Motor neuron (in vitro differentiated cells): ENCODE measurements at regions not wholly inside any gene's neighbourhood (a gene's known extent, or its start where the extent isn't known, plus 50 kb on each side); places are given as distances from the start of the nearest gene placed in this dataset.
"Not testable (repeated sequence)": the region's sequence is repeated elsewhere in the genome, so short reads cannot be mapped to it uniquely, and the experiment has no call there.

Source experiments
- ATAC-seq, 8 experiments: fragments of 200-7000 bp; cut with Tn5 transposase; replicated peaks in 6 of 8; 2 replicates each; pipeline ENCODE4 v1.8.0; 2021; ENCODE audit warnings: mild to moderate bottlenecking in 8 of 8, moderate library complexity in 8 of 8
- H3K27ac ChIP-seq, 2 donors: fragments of 250-450 bp; sonication (Bioruptor Pico); 2 replicates each; pipeline ENCODE4 v1.9.0; 2021; ENCODE audit warnings: antibody characterized with exemption in 2 of 2, mild to moderate bottlenecking in 2 of 2, moderate library complexity in 1 of 2
- H3K4me1 ChIP-seq, 2 donors: fragments of 250-450 bp; sonication (Bioruptor Pico); replicated peaks in 1 of 2; 2 replicates each; pipeline ENCODE4 v1.6.1; 2021; ENCODE audit warnings: antibody characterized with exemption in 2 of 2, mild to moderate bottlenecking in 2 of 2, moderate library complexity in 1 of 2
- H3K4me3 ChIP-seq, 5 donors: fragments of 250-450 bp; sonication (Bioruptor Pico); 2 replicates each; pipeline ENCODE4 v1.9.0; 2021; ENCODE audit warnings: antibody characterized with exemption in 5 of 5, mild to moderate bottlenecking in 5 of 5, moderate library complexity in 4 of 5
- WGBS, 10 experiments: fragments of 450-650 bp; shearing (Covaris generic); methylation state at CpG; one replicate each; pipeline ENCODE4 v1.0.0; 2022; 5-methylcytosine and 5-hydroxymethylcytosine counted together
- in situ Hi-C, 9 experiments: fragments of 400-800 bp; cut with MboI; loops; one replicate each; pipeline ENCODE4 v1.15.0; 2021; ENCODE audit warnings: low sequenced_read_pairs in 9 of 9, low pct_unique_long_range_greater_than_20kb in 2 of 9; ENCODE audit not compliant: unreplicated experiment in 9 of 9

GRCh38 chr13:83125791-83126190, 756.5 kb downstream of the SLITRK1 start:
- H3K4me1 ChIP-seq = no peaks in the 10 kb centered on the region
- in situ Hi-C loops = no loop called here
- WGBS, 10 experiments = 0% methylated on average over 1 of the region's 1 CpG; no CpG with 5 or more reads in 7 of the 10 experiments
- no peak overlapping the region for H3K4me3 ChIP-seq
- no peak for ATAC-seq
- H3K27ac ChIP-seq = no peak overlapping the region

- in situ Hi-C loops = no loop called here
- H3K27ac ChIP-seq = no peak overlapping the region
- peak in 5 of 8 experiments; percentile 45 to 82 (median 59) for ATAC-seq
- WGBS, 10 experiments = 0 to 93% (median 66%) methylated on average over 1 to 3 of the region's 4 CpGs
- no peak overlapping the region for H3K4me3 ChIP-seq
- H3K4me1 ChIP-seq = no peaks in the 10 kb centered on the region
Measured at GRCh38 chr13:83121896-83122295, 760.4 kb downstream of the SLITRK1 start.

GRCh38 chr13:83117046-83117445, 765.2 kb downstream of the SLITRK1 start:
- WGBS, 10 experiments = 8 to 100% (median 85%) methylated on average over 2 to 4 of the region's 4 CpGs; no CpG with 5 or more reads in 3 of the 10 experiments
- Histone ChIP-seq H3K4me1 (no peaks in the 10 kb centered on the region), H3K4me3 (no peak overlapping the region), H3K27ac (no peak overlapping the region)
- no peak for ATAC-seq
- in situ Hi-C loops = no loop called here

- H3K4me3 ChIP-seq, in situ Hi-C loops, H3K4me1 ChIP-seq, ATAC-seq, H3K27ac ChIP-seq: not testable (repeated sequence)
- 14 to 100% (median 80%) methylated on average over 1 to 2 of the region's 5 CpGs; no CpG with 5 or more reads in 5 of the 10 experiments for WGBS, 10 experiments
Measured at GRCh38 chr13:83101574-83102247, 780.6 kb downstream of the SLITRK1 start.

- Histone ChIP-seq H3K27ac (no peak overlapping the region), H3K4me1 (no peaks in the 10 kb centered on the region), H3K4me3 (no peak overlapping the region)
- in situ Hi-C loops = no loop called here
- 0 to 100% (median 79%) methylated on average over 1 of the region's 1 CpG; no CpG with 5 or more reads in 4 of the 10 experiments for WGBS, 10 experiments
- ATAC-seq = no peak
Measured at GRCh38 chr13:83100237-83100636, 782.0 kb downstream of the SLITRK1 start.

GRCh38 chr13:83088858-83089257, 793.4 kb downstream of the SLITRK1 start:
- in situ Hi-C loops = no loop called here
- H3K4me1 ChIP-seq = peaks cover 0 to 3% of the 10 kb centered on the region in 2 donors
- WGBS, 10 experiments = 0 to 100% (median 44%) methylated on average over 1 of the region's 1 CpG

GRCh38 chr13:83086948-83087347, 795.3 kb downstream of the SLITRK1 start:
- no peak overlapping the region for H3K27ac ChIP-seq
- in situ Hi-C loops = no loop called here
- WGBS, 10 experiments = 43 to 100% (median 73%) methylated on average over 1 of the region's 1 CpG; no CpG with 5 or more reads in 7 of the 10 experiments
- ATAC-seq = no peak
- no peak overlapping the region for H3K4me3 ChIP-seq
- H3K4me1 ChIP-seq = peaks cover 0 to 3% of the 10 kb centered on the region in 2 donors

More at GRCh38 chr13:83088858-83089257, 793.4 kb downstream of the SLITRK1 start:
- Histone ChIP-seq H3K27ac (no peak overlapping the region), H3K4me3 (no peak overlapping the region)
- ATAC-seq = no peak

GRCh38 chr13:83086088-83086487, 796.2 kb downstream of the SLITRK1 start:
- H3K4me1 ChIP-seq = no peaks in the 10 kb centered on the region
- in situ Hi-C loops = no loop called here
- H3K27ac ChIP-seq = no peak overlapping the region
- ATAC-seq = no peak
- no peak overlapping the region for H3K4me3 ChIP-seq

GRCh38 chr13:83085186-83085900, 796.9 kb downstream of the SLITRK1 start:
- Histone ChIP-seq H3K4me1 (no peaks in the 10 kb centered on the region), H3K4me3 (no peak overlapping the region), H3K27ac (no peak overlapping the region)
- ATAC-seq = no peak
- 13 to 100% (median 80%) methylated on average over 1 to 2 of the region's 2 CpGs; no CpG with 5 or more reads in 3 of the 10 experiments for WGBS, 10 experiments
- in situ Hi-C loops = no loop called here

GRCh38 chr13:83077499-83077898, 804.8 kb downstream of the SLITRK1 start:
- 0 to 95% (median 65%) methylated on average over 1 to 2 of the region's 2 CpGs for WGBS, 10 experiments
- in situ Hi-C loops = no loop called here
- no peaks in the 10 kb centered on the region for H3K4me1 ChIP-seq
- no peak overlapping the region for H3K4me3 ChIP-seq
- no peak overlapping the region for H3K27ac ChIP-seq
- ATAC-seq = no peak

- ATAC-seq, H3K4me1 ChIP-seq, H3K4me3 ChIP-seq, H3K27ac ChIP-seq, in situ Hi-C loops: not testable (repeated sequence)
Measured at GRCh38 chr13:83073930-83074329, 808.3 kb downstream of the SLITRK1 start.

- WGBS, 10 experiments = 0 to 83% (median 67%) methylated on average over 1 to 3 of the region's 3 CpGs; no CpG with 5 or more reads in 1 of the 10 experiments
- Histone ChIP-seq H3K27ac (no peak overlapping the region), H3K4me1 (no peaks in the 10 kb centered on the region), H3K4me3 (no peak overlapping the region)
- peak in 4 of 8 experiments; percentile 24 to 71 (median 28) for ATAC-seq
- in situ Hi-C loops = no loop called here
Measured at GRCh38 chr13:83065108-83065507, 817.2 kb downstream of the SLITRK1 start.

- ATAC-seq = peak in 1 of 8 experiments; percentile 17
- WGBS, 10 experiments = 71 to 100% (median 100%) methylated on average over 1 of the region's 1 CpG; no CpG with 5 or more reads in 1 of the 10 experiments
- Histone ChIP-seq H3K4me1 (no peaks in the 10 kb centered on the region), H3K4me3 (no peak overlapping the region), H3K27ac (no peak overlapping the region)
- in situ Hi-C loops = no loop called here
Measured at GRCh38 chr13:83057119-83057518, 825.2 kb downstream of the SLITRK1 start.
